COR-L47 (cell line): ENCODE measurements at regions not wholly inside any gene's neighbourhood (a gene's known extent, or its start where the extent isn't known, plus 50 kb on each side); places are given as distances from the start of the nearest gene placed in this dataset.

Experiments used
- DNase-seq: peaks from one replicate; lab custom pipeline; 2025; lab: John Stamatoyannopoulos, UW

GRCh38 chr1:78426408-78426807 lies 64.4 kb upstream of the PTGFR start:
- no peak for DNase-seq

DNA sequence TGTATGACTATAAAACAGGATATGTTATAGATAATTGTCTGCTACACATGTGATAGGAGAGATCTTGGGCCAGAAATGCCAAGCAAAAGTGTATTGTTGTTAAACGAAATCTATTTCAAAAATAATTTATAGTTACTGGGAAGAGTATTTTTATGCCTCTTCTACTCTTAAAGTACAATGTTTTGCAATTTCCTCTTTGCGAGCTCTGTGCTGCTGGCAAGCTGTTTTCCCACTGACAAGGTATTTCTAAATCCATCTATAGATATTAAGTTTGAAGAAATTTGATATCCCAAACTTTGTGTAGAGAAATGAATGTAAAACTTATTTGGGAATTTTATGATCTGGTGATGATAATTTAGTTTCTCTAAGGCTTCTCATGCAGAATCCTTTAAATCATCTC lies 63.3 kb upstream of the PTGFR start:
- DNase-seq = no peak

DNA sequence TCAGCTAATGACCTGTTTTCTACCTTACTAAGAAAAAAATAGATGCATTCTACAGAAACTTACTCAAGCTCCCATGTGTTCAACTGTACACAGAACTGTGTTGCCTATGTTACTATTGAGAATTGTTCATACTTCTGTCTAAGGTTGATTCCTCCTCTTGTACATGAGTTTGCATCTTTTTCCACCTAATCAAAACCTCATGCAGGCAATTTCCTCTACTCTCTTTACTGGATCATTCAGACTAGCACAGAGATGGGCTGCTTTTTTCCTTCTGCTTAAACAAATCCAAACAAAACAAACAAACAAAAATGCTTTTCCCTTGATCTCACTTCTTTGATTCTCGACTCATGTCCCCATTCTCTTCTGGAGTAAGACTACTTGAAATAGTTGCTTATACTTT lies 58.8 kb upstream of the PTGFR start:
- DNase-seq = no peak

GRCh38 chr1:78434351-78434750 lies 56.4 kb upstream of the PTGFR start:
- DNase-seq = no peak

GRCh38 chr1:78436961-78437360 lies 53.8 kb upstream of the PTGFR start:
- DNase-seq = no peak

DNA sequence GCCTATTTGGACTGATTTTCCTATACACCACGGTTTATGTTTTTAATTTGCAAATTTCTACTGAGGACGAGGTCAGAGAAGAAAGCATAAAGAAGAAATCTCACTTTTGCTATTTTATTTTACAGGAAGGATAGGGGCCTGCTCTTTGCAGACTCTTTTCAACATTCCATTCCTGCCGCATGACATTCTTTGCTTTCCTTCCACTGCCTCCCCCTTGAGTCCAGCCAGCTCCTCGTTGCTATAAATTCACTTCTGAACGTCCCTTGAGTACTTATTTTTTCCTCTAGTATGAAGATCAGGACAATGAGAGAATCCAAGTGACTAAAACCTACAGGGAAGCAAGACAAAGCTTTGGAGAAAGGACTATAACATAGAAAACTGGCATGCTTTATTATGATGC lies 53.4 kb upstream of the PTGFR start:
- DNase-seq = no peak

GRCh38 chr1:78437941-78438340 lies 52.8 kb upstream of the PTGFR start:
- no peak for DNase-seq

DNA sequence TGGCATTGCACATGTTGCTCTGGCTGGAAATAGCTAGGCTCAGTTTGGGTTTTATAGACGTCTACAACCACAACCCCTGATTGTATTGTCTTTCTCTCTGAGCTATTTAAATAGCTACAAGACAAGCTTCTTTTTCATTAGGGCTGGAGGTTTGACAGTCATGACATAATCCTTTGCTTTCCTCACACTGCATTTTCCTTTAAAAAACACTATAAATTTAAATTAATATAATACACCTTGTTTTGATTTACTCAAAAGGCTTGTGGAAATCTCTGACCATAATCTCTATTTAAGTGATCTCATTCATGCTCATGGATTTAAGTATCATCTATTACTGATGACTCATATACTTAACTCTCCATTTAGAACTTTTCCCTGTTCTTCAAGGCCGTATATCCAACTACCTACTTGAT lies 50.4 kb upstream of the PTGFR start:
- no peak for DNase-seq
